ENCODE measurements at regions not wholly inside any gene's neighbourhood (a gene's known extent, or its start where the extent isn't known, plus 50 kb on each side); places are given as distances from the start of the nearest gene placed in this dataset.
"Not testable (repeated sequence)": the region's sequence is repeated elsewhere in the genome, so short reads cannot be mapped to it uniquely, and the experiment has no call there.

- ATAC-seq, result no peak
These were observed 140.1 kb upstream of the FMN2 start for GRCh38 chr1:239951511-239952140.

GRCh38 chr1:239952348-239953308 is 139.1 kb upstream of the FMN2 start:
- ATAC-seq, result no peak

- ATAC-seq, result no peak
These were observed 136.8 kb upstream of the FMN2 start for GRCh38 chr1:239954836-239955235.

- ATAC-seq, result no peak
These were observed 136.3 kb upstream of the FMN2 start for GRCh38 chr1:239955431-239955830.

GRCh38 chr1:239956263-239956662 is 135.4 kb upstream of the FMN2 start:
- no peak for ATAC-seq

GRCh38 chr1:239958063-239958462 is 133.6 kb upstream of the FMN2 start:
- ATAC-seq, result no peak

- ATAC-seq, result no peak
These were observed 131.3 kb upstream of the FMN2 start for GRCh38 chr1:239960366-239960765.

- no peak for ATAC-seq
These were observed 127.8 kb upstream of the FMN2 start for GRCh38 chr1:239963856-239964255.

GRCh38 chr1:239976130-239976968 is 115.3 kb upstream of the FMN2 start:
- no peak for ATAC-seq

- no peak for ATAC-seq
These were observed 114.3 kb upstream of the FMN2 start for GRCh38 chr1:239977416-239977815.

- ATAC-seq, result no peak
These were observed 112.2 kb upstream of the FMN2 start for GRCh38 chr1:239979456-239979855.

- no peak for ATAC-seq
These were observed 108.9 kb upstream of the FMN2 start for GRCh38 chr1:239982762-239983161.

- ATAC-seq, result no peak
These were observed 106.6 kb upstream of the FMN2 start for GRCh38 chr1:239985044-239985443.

- ATAC-seq, result no peak
These were observed 104.5 kb upstream of the FMN2 start for GRCh38 chr1:239987103-239987745.

- no peak for ATAC-seq
These were observed 101.7 kb upstream of the FMN2 start for GRCh38 chr1:239989990-239990389.

GRCh38 chr1:239992566-239992965 is 99.1 kb upstream of the FMN2 start:
- ATAC-seq, result not testable (repeated sequence)

- ATAC-seq, result no peak
These were observed 98.3 kb upstream of the FMN2 start for GRCh38 chr1:239993366-239993765.

GRCh38 chr1:239995281-239995680 is 96.4 kb upstream of the FMN2 start:
- ATAC-seq, result no peak

GRCh38 chr1:239997160-239997514 is 94.5 kb upstream of the FMN2 start:
- no peak for ATAC-seq

GRCh38 chr1:239997515-239998311 is 94.0 kb upstream of the FMN2 start:
- no peak for ATAC-seq

GRCh38 chr1:239998312-239998649 is 93.4 kb upstream of the FMN2 start:
- no peak for ATAC-seq

- ATAC-seq, result no peak
These were observed 92.5 kb upstream of the FMN2 start for GRCh38 chr1:239999170-239999569.

Data from activated CD4-positive, CD25-positive, alpha-beta regulatory T cell treated with anti-CD3 and anti-CD28 coated beads, Interleukin-2, amount 50 U/mL, for 24 hours (primary cell).